Activated CD4-positive, alpha-beta memory T cell treated with anti-CD3 and anti-CD28 coated beads for 36 hours (primary cell): ENCODE measurements at regions not wholly inside any gene's neighbourhood (a gene's known extent, or its start where the extent isn't known, plus 50 kb on each side); places are given as distances from the start of the nearest gene placed in this dataset.

Source experiments
- CTCF ChIA-PET: fragments of 350-600 bp; sonication (Branson Sonifier 250); formaldehyde crosslinking; loops from one replicate; lab custom pipeline; 2021; ENCODE audit warnings: antibody characterized with exemption, inconsistent platforms; lab: Charles Lee
- POLR2A ChIA-PET: fragments of 350-600 bp; sonication (Branson Sonifier 250); formaldehyde crosslinking; loops from one replicate; lab custom pipeline; 2021; ENCODE audit warnings: antibody characterized with exemption; lab: Charles Lee
- DNase-seq: peaks from one replicate; pipeline ENCODE4 v3.0.0-alpha.2; 2020
- H3K27ac Mint-ChIP-seq: one replicate; pipeline ENCODE4 v1.8.0; 2021; ENCODE audit warnings: mixed read lengths
- H3K27me3 Mint-ChIP-seq: one replicate; pipeline ENCODE4 v1.8.0; 2021; ENCODE audit warnings: mixed read lengths
- H3K36me3 Mint-ChIP-seq: one replicate; pipeline ENCODE4 v1.8.0; 2021; ENCODE audit warnings: mixed read lengths
- H3K4me1 Mint-ChIP-seq: one replicate; pipeline ENCODE4 v1.8.0; 2021; ENCODE audit warnings: low read depth, mixed read lengths
- H3K4me3 Mint-ChIP-seq: one replicate; pipeline ENCODE4 v1.8.0; 2021; ENCODE audit warnings: mild to moderate bottlenecking, mixed read lengths
- H3K9me3 Mint-ChIP-seq: one replicate; pipeline ENCODE4 v1.8.0; 2021; ENCODE audit warnings: mixed read lengths
- intact Hi-C: fragments of 100-400 bp; cut with micrococcal nuclease; formaldehyde crosslinking; loops from one replicate; pipeline ENCODE4 v1.15.1; 2023

DNA sequence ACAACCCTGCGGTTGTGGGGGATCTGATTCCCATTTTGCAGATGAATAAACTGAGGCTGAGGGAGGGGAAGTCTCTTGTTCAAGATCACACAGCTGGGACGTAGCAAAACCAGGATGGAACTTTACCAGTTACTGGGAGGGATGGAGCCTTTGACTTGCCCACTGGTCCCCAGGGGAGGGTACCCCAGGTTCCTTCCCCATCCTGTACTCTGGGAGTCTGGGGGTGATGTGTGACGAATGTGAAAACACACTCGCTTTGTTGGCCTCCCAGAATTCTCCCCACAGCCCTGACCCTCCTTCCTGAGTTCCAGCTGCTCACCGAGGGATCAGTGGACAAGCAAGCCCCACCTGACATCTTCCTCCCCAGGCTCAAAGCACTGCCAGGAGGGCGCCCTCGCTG is 135.1 kb downstream of the NSG2 start:
- intact Hi-C loops = no loop called here
- ChIA-PET CTCF (no interaction called here), POLR2A (no interaction called here)
- Mint-ChIP-seq H3K36me3 (no peaks in the 10 kb centered on the region), H3K9me3 (no peaks in the 10 kb centered on the region), H3K4me1 (no peaks in the 10 kb centered on the region), H3K27me3 (peaks cover 6% of the 10 kb centered on the region), H3K27ac (no peak overlapping the region), H3K4me3 (no peak overlapping the region)
- no peak for DNase-seq

DNA sequence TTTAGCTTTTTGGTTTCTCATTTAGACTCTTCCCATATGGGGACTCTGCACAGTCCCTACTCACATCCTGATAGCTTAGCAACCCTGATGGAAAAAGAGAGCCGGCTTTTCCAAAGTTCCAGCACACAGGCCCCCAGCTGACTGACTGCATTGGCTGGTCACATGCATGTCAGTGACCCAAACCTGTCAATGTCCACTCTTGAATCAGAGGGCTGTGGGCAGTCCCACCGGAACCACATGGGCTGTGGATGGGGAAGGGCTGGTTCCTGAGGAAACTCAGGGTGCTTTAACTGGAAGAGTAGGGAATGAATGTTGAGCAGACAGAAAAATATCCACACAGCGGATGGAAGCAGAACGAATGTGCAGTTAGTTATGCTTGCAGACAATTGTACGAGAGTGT is 136.6 kb downstream of the NSG2 start:
- H3K9me3 Mint-ChIP-seq = no peaks in the 10 kb centered on the region
- no peak for DNase-seq
- no peak overlapping the region for H3K4me3 Mint-ChIP-seq
- CTCF ChIA-PET = no interaction called here
- H3K27ac Mint-ChIP-seq = no peak overlapping the region
- intact Hi-C loops = no loop called here
- no peaks in the 10 kb centered on the region for H3K36me3 Mint-ChIP-seq
- H3K4me1 Mint-ChIP-seq = no peaks in the 10 kb centered on the region
- H3K27me3 Mint-ChIP-seq = peaks cover 4% of the 10 kb centered on the region
- POLR2A ChIA-PET = no interaction called here

DNA sequence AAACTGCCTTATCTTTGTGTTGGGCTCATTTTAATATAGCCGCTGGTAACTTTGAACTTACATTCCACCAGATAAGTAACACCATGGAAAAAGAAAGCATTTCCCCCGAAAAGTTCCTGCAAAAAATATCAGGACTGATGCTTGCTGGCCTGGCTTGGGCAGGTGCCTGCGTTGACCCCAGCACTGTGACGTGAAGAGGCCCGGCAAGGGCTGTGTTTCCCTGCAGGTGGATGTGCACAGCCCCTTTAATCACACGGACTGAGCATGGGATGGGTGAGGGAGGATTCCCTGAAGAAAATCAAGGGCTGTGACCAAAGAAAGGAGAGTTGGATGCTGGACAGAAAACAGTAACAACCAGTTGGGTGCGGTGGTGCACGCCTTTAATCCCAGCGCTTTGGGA is 138.2 kb downstream of the NSG2 start:
- no peaks in the 10 kb centered on the region for H3K4me1 Mint-ChIP-seq
- H3K27ac Mint-ChIP-seq = no peak overlapping the region
- H3K4me3 Mint-ChIP-seq = no peak overlapping the region
- H3K27me3 Mint-ChIP-seq = peaks cover 4% of the 10 kb centered on the region
- intact Hi-C loops = no loop called here
- no peaks in the 10 kb centered on the region for H3K36me3 Mint-ChIP-seq
- CTCF ChIA-PET = no interaction called here
- no peaks in the 10 kb centered on the region for H3K9me3 Mint-ChIP-seq
- POLR2A ChIA-PET = no interaction called here
- no peak for DNase-seq

DNA sequence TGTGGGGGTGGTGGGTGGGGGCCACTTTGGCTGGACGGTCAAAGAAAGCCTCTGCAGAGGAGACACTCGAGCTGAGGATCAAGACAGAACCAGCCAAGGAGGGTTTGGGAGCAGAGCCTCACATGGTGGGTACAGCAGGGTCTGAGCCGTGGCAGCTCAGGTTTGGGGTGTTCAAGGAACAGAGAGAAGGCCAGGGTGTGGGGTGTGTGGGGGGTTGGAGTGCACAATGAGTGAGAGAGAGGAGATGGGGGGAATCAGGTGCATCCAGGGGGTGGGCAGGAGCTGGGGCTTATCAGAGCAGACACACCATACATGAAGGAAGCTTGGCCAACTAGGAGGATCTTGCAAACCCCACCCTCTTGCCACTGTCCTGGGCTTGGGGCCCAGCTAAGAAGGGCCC is 140.0 kb downstream of the NSG2 start:
- ChIA-PET POLR2A (no interaction called here), CTCF (no interaction called here)
- intact Hi-C loops = no loop called here
- Mint-ChIP-seq H3K9me3 (no peaks in the 10 kb centered on the region), H3K27me3 (peaks cover 4% of the 10 kb centered on the region), H3K4me3 (no peak overlapping the region), H3K36me3 (no peaks in the 10 kb centered on the region), H3K4me1 (no peaks in the 10 kb centered on the region), H3K27ac (no peak overlapping the region)
- DNase-seq = no peak

DNA sequence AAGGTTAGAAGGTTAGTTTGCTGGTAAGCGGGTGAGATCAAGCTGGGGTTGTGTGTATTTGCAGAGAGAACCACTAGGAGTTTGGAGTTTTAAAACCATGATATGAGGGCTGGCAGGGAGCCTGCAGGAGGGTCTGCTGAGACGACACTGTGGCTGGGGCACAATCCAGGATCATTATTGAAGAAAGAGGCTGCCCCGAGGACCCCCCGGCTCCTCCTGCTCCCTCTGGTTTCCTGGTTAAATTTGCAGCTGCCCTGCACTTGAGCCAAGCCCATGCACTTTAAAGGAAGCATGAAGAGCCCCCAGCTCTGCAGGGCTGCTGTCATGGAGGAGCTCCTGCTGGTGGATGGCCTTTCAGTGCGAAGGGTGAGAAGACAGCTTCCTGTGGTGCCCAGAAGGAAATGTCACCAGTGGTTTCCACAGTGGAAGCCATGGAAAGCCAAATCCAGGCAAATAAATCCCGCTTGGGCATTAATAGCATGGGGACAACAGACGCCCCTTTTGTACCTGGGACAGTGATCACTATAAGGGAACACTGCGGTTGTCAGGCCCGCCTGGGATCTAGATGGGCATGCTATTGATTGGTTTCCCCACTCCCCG is 140.7 kb downstream of the NSG2 start:
- DNase-seq = no peak
- ChIA-PET POLR2A (no interaction called here), CTCF (no interaction called here)
- H3K4me1 Mint-ChIP-seq = no peaks in the 10 kb centered on the region
- no peak overlapping the region for H3K27ac Mint-ChIP-seq
- H3K4me3 Mint-ChIP-seq = no peak overlapping the region
- H3K36me3 Mint-ChIP-seq = no peaks in the 10 kb centered on the region
- no peaks in the 10 kb centered on the region for H3K9me3 Mint-ChIP-seq
- peaks cover 4% of the 10 kb centered on the region for H3K27me3 Mint-ChIP-seq
- intact Hi-C loops = no loop called here

DNA sequence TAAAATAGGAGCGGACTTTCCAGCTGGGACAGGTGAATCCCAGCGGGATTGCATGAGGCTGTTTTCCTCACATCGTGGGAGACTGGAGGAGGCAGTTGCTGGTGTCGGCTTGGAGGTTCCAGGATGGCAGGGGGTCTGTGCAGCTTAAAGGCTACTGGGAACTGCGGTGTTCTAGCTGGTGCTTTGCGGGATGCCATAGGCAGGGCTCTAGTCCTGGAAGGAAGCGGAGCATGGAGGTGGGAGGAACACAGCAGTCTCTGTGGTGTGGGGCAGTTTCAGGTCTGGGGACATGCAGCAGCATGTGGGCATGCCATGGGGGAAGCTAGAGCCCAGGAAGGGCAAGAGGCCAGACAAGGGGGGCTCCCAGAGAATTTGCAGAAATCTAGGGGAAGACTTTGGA is 141.5 kb downstream of the NSG2 start:
- H3K4me1 Mint-ChIP-seq = no peaks in the 10 kb centered on the region
- POLR2A ChIA-PET = no interaction called here

DNA sequence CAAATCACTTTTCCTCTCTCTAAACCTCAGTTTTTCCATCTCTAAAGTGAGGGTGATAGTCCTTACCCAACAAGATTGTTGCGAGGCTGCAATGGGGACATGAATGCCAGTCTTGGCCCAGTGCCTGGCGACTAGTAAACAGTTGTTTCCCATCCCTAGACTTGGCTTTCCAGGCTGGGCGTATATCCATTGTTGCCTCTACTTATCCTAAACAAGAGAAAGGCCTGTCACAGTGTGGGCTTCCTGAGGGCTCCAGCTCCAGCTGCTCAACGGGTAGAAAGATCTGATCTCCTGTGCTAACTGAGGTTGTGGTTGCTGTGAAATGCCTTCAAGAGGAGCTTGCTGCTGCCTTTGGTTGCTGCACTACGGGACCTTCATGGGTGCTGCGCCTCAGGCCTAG is 142.0 kb downstream of the NSG2 start:
- no peaks in the 10 kb centered on the region for H3K36me3 Mint-ChIP-seq
- H3K27me3 Mint-ChIP-seq = peaks cover 4% of the 10 kb centered on the region
- no peak overlapping the region for H3K27ac Mint-ChIP-seq
- ChIA-PET CTCF (no interaction called here), POLR2A (no interaction called here)
- H3K4me3 Mint-ChIP-seq = no peak overlapping the region
- intact Hi-C loops = no loop called here
- no peak for DNase-seq
- H3K4me1 Mint-ChIP-seq = no peaks in the 10 kb centered on the region
- no peaks in the 10 kb centered on the region for H3K9me3 Mint-ChIP-seq

More for the DNA sequence above, 141.5 kb downstream of the NSG2 start:
- Mint-ChIP-seq H3K27me3 (peaks cover 4% of the 10 kb centered on the region), H3K9me3 (no peaks in the 10 kb centered on the region), H3K36me3 (no peaks in the 10 kb centered on the region), H3K27ac (no peak overlapping the region), H3K4me3 (no peak overlapping the region)
- no peak for DNase-seq
- intact Hi-C loops = no loop called here
- CTCF ChIA-PET = no interaction called here

DNA sequence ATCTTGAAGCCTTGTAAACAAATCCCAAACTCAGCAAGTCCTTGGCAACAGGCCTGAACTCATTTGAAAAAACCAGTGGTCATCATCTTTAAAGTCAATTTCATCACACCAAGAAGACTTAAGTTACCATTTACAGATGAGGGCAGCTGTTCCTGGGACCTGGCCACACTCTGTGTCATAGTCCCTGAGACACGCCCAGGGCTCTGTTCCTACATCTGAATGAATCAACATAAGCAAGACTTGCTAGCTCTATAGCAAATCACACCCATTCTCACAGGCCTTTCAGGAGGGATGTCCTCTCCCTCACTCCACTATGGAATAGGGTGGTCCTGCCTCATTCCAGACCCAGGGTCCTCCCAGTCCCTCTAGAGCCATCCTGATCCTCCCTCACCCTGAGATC is 142.8 kb downstream of the NSG2 start:
- no peak overlapping the region for H3K27ac Mint-ChIP-seq
- ChIA-PET CTCF (no interaction called here), POLR2A (no interaction called here)
- H3K4me3 Mint-ChIP-seq = no peak overlapping the region
- intact Hi-C loops = no loop called here
- H3K9me3 Mint-ChIP-seq = no peaks in the 10 kb centered on the region
- no peaks in the 10 kb centered on the region for H3K4me1 Mint-ChIP-seq
- no peaks in the 10 kb centered on the region for H3K36me3 Mint-ChIP-seq
- peaks cover 4% of the 10 kb centered on the region for H3K27me3 Mint-ChIP-seq
- DNase-seq = no peak

DNA sequence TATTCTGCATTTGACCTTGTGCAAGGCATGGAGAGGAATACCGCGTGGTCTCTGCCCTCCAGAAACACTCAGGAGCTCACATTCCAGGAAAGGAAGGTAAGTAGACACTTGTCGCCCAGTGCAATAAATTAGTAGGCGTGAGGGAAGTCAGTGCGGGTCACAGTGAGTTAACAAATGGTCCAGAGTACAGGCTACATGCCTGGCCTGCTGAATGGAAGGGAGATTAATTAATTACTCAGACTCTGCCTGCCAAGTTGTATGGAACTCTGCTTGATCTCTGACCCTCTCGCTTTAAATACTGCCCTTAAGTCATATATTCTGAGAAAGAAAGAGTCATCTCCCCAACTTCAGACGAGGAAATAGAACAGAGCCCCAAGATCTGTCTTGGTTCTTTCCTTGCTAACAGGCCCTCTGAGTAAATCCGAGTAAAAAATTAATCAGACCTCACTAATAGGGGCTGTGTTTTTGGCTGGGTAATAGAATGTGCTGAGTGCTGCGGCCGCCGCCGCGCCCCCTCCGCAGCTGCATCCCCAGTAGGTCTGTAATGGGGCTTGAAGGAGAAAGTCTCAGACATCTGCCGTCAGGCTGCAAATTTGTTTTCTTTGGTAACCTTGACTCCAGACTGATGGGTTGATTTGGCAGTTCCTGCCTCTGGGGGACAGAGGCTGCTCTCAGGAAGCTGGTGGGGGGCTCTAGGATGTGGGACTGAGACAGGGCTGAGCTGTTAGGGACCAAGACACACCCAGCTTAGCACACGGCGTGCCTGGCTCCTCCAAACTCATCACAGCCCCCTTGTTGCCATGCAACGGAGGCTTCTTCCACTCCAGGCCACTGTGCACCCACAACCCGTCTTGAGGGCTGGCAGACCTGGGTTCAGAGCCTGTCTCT is 144.4 kb downstream of the NSG2 start:
- peaks cover 4% of the 10 kb centered on the region for H3K27me3 Mint-ChIP-seq
- no peak overlapping the region for H3K4me3 Mint-ChIP-seq
- POLR2A ChIA-PET = no interaction called here
- H3K36me3 Mint-ChIP-seq = no peaks in the 10 kb centered on the region
- no peaks in the 10 kb centered on the region for H3K4me1 Mint-ChIP-seq
- CTCF ChIA-PET = no interaction called here
- intact Hi-C loops = no loop called here
- H3K9me3 Mint-ChIP-seq = no peaks in the 10 kb centered on the region
- no peak overlapping the region for H3K27ac Mint-ChIP-seq
- no peak for DNase-seq

DNA sequence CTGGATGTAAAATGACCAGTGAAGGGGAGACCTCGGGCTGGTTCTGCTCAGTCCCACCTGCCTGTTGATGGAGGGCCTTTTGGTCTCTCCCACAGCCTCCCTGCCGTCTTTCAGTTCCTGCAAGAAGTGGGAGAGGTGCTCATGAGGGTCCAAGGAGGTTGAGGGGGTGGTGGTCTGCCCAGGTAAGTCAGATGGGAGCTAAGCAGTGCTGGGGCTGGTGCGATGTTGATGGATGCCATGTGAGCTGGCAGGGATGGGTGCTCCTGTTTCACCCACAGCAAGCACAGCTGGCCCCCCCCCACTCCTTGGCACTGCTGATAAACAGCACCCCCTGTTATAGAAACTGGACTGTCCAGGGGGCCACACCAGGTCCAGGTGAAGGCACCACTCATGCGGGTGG is 145.6 kb downstream of the NSG2 start:
- peaks cover 2% of the 10 kb centered on the region for H3K27me3 Mint-ChIP-seq
- no peaks in the 10 kb centered on the region for H3K36me3 Mint-ChIP-seq
- CTCF ChIA-PET = no interaction called here
- no peak overlapping the region for H3K4me3 Mint-ChIP-seq
- POLR2A ChIA-PET = no interaction called here
- DNase-seq = no peak
- H3K27ac Mint-ChIP-seq = no peak overlapping the region
- no peaks in the 10 kb centered on the region for H3K4me1 Mint-ChIP-seq
- intact Hi-C loops = no loop called here
- H3K9me3 Mint-ChIP-seq = no peaks in the 10 kb centered on the region

DNA sequence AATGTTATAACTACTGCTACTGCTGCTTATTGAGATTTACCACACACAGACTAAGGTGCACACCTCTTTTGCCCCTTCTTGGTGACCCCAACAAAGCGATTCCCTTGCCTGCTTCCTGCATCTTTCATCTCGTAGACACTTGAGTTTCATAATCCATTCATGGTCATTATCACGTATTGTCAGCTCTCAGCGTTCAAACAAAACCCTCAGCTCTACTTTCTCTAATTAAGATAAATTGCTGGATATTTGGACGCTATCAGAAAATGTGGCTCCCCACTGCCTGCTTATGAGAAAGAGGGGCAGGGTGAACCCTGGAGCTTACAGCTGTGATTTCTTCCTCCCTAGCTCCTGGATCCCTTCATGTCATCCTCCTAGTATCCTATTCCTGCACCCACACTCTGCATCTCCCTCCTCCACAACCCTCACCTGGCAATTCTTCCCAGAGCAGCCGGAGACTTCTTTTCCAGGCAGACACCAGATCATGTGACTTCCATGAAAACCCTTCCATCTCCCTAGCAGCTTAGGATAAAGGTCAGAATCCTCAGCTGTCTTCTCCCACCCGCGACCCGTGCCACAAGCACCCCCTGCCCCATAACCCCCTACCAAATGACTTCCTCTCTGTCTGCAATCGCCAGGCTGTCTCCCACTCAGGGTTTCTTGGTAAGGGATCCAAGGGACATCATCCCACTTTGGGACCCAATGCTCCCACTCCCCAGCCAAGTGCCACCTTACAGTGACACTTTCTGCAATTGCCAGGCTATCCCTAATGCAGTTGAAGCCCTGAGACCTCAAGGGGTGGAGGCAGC is 146.5 kb downstream of the NSG2 start:
- DNase-seq = no peak
- CTCF ChIA-PET = no interaction called here
- H3K9me3 Mint-ChIP-seq = no peaks in the 10 kb centered on the region
- POLR2A ChIA-PET = no interaction called here
- no peak overlapping the region for H3K4me3 Mint-ChIP-seq
- no peak overlapping the region for H3K27ac Mint-ChIP-seq
- H3K4me1 Mint-ChIP-seq = no peaks in the 10 kb centered on the region
- intact Hi-C loops = no loop called here
- no peaks in the 10 kb centered on the region for H3K27me3 Mint-ChIP-seq
- no peaks in the 10 kb centered on the region for H3K36me3 Mint-ChIP-seq

DNA sequence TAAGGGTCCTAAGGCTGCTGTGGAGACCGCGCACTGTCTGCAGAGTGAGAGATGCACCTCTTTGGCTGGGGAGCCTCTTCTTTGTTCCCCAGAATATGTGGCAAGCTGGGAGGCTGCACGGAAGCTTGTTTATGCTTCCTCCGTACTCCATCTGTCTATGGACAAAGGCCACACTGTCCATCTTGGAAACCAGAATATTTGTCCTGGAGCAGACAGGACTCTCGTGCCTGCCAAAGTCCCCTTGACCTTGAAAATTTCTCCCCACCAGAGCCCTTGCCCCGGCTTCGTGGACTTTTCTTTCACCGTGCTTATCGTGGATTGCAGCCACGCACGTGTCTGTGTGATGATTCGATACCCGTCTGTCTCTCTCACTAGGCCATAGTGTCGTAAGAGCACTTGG is 147.4 kb downstream of the NSG2 start:
- Mint-ChIP-seq H3K36me3 (no peaks in the 10 kb centered on the region), H3K4me1 (no peaks in the 10 kb centered on the region), H3K9me3 (no peaks in the 10 kb centered on the region), H3K4me3 (no peak overlapping the region), H3K27ac (no peak overlapping the region), H3K27me3 (no peaks in the 10 kb centered on the region)
- intact Hi-C loops = no loop called here
- CTCF ChIA-PET = no interaction called here
- POLR2A ChIA-PET = no interaction called here
- no peak for DNase-seq
